NOMO-1 treated with dmso at 0.1 percent for 144 hours (cell line): ENCODE measurements at regions not wholly inside any gene's neighbourhood (a gene's known extent, or its start where the extent isn't known, plus 50 kb on each side); places are given as distances from the start of the nearest gene placed in this dataset.
"Not testable (repeated sequence)": the region's sequence is repeated elsewhere in the genome, so short reads cannot be mapped to it uniquely, and the experiment has no call there.

Experiments used
- DNase-seq: peaks from one replicate; lab custom pipeline; 2025; ENCODE audit not compliant: unreplicated experiment; lab: John Stamatoyannopoulos, UW

DNA sequence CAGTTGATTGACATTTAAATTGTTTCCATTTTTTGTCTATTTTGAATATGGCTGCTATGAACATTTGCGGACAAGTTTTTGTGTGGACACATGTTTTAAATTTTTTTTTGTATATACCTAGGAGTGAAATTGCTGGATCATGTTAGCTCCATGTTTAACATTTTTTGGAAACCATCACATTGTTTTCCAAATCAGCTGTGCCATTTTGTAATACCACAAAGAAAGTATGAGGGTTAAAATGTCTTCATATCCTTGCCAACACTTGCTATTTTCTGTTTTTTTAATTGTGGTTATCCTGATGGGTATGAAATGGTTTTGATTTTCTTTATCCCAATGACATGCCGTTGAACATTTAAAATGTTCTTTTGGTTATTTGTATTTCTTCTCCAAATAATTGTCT, 52.1 kb downstream of the CARTPT start:
- no peak for DNase-seq

DNA sequence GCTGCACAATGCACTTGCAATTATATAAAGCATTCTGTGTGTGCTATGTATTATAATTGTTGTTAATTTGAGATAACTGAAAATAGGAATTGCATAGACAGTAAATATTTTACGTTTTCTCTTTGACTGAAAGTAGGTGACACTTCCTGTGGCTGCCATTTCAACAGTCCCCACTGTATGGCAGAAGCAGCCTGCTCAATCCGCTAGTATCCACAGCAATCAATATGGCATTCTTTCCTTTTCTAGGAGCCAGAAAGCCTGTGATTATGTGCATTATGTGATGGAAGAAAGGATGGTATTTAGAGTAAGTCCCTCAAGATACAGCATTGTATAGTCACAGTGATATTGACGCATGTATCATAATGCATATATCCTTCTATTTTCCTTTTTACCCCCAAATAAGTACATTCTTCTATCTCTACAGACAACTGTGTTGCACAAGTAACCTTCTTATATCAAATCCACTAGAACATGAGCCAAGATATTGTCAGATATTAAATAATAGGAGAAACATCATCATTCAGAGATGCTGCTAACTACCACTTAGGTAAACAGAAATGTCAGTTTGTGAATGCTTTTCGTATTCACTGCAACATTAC, 59.7 kb downstream of the CARTPT start:
- DNase-seq: no peak

DNA sequence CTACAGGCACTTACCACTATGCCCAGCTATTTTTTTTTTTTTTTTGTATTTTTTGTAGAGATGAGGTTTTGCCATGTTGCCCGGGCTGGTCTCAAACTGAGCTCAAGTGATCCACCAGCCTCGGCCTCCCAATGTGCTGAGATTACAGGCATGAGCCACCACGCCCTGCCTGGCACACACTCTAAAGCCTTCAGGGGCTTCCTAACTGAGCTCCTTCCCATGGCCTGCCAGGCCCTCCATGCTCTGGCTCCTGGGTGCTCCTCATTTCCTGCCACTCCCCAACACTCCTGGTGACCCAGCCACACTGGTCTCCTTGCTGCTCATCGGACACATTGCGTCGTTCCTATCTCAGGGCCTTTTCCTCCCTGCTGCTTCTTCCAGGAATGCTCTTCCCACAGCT, 61.5 kb downstream of the CARTPT start:
- no peak for DNase-seq

DNA sequence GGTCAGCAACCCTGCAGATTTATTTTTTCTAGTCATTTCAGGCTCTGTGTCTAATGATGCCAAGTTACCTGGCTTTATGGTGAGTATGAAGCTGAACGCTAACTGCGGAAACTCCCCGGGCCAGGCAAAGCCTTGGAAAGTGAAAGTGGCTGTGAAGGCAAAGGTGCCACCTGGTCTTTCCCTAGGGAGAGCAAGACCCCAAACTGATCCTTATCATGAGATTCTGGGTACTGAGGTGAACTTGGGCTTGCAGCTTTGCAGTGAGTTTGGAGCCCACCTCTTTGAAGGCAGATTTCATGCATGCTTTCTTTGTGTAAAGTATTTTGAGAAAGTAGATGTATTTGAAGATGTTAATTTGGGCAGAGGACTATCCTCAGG, 63.3 kb downstream of the CARTPT start:
- DNase-seq: no peak

GRCh38 chr5:71782771-71783770, 64.0 kb downstream of the CARTPT start:
- DNase-seq: no peak

- DNase-seq: no peak
These were observed 64.8 kb downstream of the CARTPT start for GRCh38 chr5:71783891-71784290.

DNA sequence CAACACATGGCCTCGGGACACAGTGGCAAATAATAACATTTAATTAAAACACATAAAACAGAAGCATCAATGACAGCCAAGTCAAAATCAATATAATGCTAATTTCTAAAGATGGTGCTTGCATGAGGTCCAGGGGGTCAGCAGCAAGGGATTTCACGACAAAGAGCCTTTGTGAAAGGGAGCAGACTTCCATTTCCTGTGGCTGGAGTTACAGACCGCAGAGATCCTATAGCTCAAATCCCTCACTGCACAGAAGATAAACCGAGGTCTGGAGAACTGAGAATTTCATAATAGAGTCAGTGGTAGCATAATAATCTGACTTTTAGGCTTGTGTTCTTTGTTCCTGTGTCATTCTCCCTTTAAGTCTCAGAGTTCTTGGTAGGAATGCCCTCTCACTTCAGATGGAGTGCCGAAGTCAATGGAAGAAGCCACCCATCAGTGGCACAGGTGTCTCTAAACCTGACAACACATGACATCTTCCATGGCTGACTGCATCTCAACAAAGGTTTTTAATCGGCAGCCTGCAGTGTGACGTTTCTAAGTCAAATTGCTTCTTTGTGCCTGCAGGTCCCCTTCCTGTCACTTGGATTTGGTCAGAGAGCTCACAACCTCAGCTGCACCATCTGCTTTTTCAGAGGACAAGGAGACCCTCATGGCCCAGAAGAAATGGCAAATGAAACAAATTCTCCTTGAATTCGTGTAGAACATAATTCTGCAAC, 67.4 kb downstream of the CARTPT start:
- no peak for DNase-seq

- no peak for DNase-seq
These were observed 69.7 kb downstream of the CARTPT start for GRCh38 chr5:71788794-71789193.

GRCh38 chr5:71789746-71790145, 70.7 kb downstream of the CARTPT start:
- DNase-seq: no peak

- DNase-seq: no peak
These were observed 71.4 kb downstream of the CARTPT start for GRCh38 chr5:71790433-71790832.

- not testable (repeated sequence) for DNase-seq
These were observed 73.0 kb downstream of the CARTPT start for GRCh38 chr5:71792041-71792440.

GRCh38 chr5:71794061-71794695, 75.1 kb downstream of the CARTPT start:
- no peak for DNase-seq

GRCh38 chr5:71802673-71803072, 83.6 kb downstream of the CARTPT start:
- DNase-seq: no peak

- no peak for DNase-seq
These were observed 87.6 kb downstream of the CARTPT start for GRCh38 chr5:71806711-71807110.

- DNase-seq: no peak
These were observed 88.8 kb downstream of the CARTPT start for GRCh38 chr5:71807909-71808308.

- DNase-seq: no peak
These were observed 90.4 kb downstream of the CARTPT start for GRCh38 chr5:71809446-71809845.

- no peak for DNase-seq
These were observed 90.9 kb downstream of the CARTPT start for GRCh38 chr5:71810023-71810422.

DNA sequence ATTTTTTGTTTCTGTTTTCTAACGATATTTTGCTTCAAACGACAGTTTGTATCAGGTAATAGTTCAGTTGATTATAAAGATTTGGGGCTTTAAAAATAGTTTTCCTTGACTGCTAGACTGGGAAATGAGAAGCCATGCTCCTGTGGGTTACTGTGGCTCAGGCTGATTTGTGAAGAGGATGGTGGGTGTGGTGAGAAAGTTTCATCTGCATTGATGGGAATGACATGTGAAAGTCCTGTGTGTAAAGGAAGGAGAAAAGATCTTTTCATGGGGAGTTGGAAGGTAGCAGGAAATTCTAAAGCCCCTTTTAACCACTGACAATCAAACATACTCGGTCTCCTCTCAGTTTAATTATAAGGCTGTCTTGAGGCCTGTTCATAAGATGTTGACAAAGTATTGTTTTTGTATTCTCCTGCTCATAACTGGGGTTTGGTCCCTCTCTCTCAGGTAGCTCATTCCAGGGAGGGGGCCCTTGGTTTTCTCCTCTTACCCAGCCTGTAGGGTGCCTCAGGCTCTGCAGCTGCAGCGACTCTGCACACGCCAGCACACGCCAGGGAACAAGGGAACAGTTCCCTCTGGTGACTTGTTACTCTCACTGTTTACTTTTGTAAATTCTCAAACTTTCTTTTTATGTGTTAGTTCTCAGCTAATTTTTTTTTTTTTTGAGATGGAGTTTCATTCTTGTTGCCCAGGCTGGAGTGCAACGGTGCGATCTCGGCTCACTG, 91.6 kb downstream of the CARTPT start:
- DNase-seq: no peak

GRCh38 chr5:71811779-71812178, 92.7 kb downstream of the CARTPT start:
- no peak for DNase-seq

- no peak for DNase-seq
These were observed 97.2 kb downstream of the CARTPT start for GRCh38 chr5:71816307-71816706.

- no peak for DNase-seq
These were observed 98.8 kb downstream of the CARTPT start for GRCh38 chr5:71817891-71818290.
